GM23248 (cell line): ENCODE measurements at regions not wholly inside any gene's neighbourhood (a gene's known extent, or its start where the extent isn't known, plus 50 kb on each side); places are given as distances from the start of the nearest gene placed in this dataset.

Experiments
- EZH2 ChIP-seq: fragments of 200-600 bp; sonication (generic); IDR thresholded peaks from 2 replicates; pipeline ENCODE4 v1.6.1; 2018; ENCODE audit warnings: antibody characterized with exemption, mild to moderate bottlenecking; ENCODE audit not compliant: insufficient read depth, poor library complexity, severe bottlenecking
- EZH2phosphoT487 ChIP-seq: fragments of 200-600 bp; sonication (generic); IDR thresholded peaks from 2 replicates; pipeline ENCODE4 v1.6.1; 2018; ENCODE audit warnings: antibody characterized with exemption, moderate library complexity, mild to moderate bottlenecking, low read depth; ENCODE audit not compliant: insufficient read depth

- TF ChIP-seq EZH2 (no peak), EZH2phosphoT487 (no peak)
Observed at GRCh38 chr2:147057892-147058490, 786.8 kb upstream of the ACVR2A start.
